Upper lobe of right lung (tissue), 1 donor: ENCODE measurements at regions not wholly inside any gene's neighbourhood (a gene's known extent, or its start where the extent isn't known, plus 50 kb on each side); places are given as distances from the start of the nearest gene placed in this dataset.

Source experiments
- ATAC-seq: fragments of 200-7000 bp; cut with Tn5 transposase; one replicate; pipeline ENCODE4 v1.9.1; 2020; ENCODE audit warnings: mild to moderate bottlenecking, moderate library complexity
- DNase-seq: peaks from one replicate; pipeline ENCODE4 v3.0.0-alpha.2; 2020
- H3K27ac ChIP-seq: fragments of 200-600 bp; one replicate; pipeline ENCODE4 v1.8.0; 2022
- H3K27me3 ChIP-seq: fragments of 200-600 bp; one replicate; pipeline ENCODE4 v1.8.0; 2022; ENCODE audit warnings: mild to moderate bottlenecking
- H3K36me3 ChIP-seq: fragments of 200-600 bp; one replicate; pipeline ENCODE4 v1.8.0; 2022
- H3K4me1 ChIP-seq: fragments of 200-600 bp; one replicate; pipeline ENCODE4 v1.8.0; 2022
- H3K4me3 ChIP-seq: fragments of 200-600 bp; one replicate; pipeline ENCODE4 v1.8.0; 2022; ENCODE audit warnings: mild to moderate bottlenecking
- H3K9me3 ChIP-seq: fragments of 200-600 bp; one replicate; pipeline ENCODE4 v1.8.0; 2022
- intact Hi-C: fragments of 100-400 bp; cut with DNase I; formaldehyde crosslinking; loops from one replicate; pipeline ENCODE4 v1.11.0; 2022
- TF ChIP-seq, protein P1 (sequence below): fragments of 200-600 bp; IDR thresholded peaks from one replicate; pipeline ENCODE4 v1.8.0; 2022; ENCODE audit warnings: antibody characterized with exemption
- donor health status: DM: no; HTN: yes; CAD: no; lungs with severe emphysema.

DNA sequence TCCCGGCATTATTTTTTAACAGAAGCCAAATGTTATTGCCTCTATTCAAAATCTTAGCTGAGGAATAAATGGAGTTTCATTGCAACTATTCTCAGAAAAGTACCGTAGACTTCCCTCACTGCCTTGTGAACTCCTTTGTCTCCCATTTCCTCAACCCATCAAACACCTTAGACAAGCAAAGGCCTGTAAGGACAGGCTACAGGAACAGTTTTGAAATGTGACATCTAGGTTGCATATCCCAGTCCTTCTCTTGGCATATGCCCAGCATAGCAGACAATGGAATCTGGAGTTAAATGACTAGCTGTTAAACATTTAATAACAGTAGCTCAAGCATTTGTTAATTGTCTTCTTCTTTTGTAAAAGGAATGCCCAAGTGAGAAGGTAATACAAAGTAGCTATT, 1371.7 kb downstream of the STIM2 start:
- Histone ChIP-seq H3K27me3 (no peaks in the 10 kb centered on the region), H3K4me3 (no peak overlapping the region), H3K4me1 (no peaks in the 10 kb centered on the region), H3K36me3 (no peaks in the 10 kb centered on the region), H3K27ac (no peak overlapping the region), H3K9me3 (no peaks in the 10 kb centered on the region)
- no peak for ATAC-seq
- DNase-seq: no peak
- TF ChIP-seq, protein P1, sequence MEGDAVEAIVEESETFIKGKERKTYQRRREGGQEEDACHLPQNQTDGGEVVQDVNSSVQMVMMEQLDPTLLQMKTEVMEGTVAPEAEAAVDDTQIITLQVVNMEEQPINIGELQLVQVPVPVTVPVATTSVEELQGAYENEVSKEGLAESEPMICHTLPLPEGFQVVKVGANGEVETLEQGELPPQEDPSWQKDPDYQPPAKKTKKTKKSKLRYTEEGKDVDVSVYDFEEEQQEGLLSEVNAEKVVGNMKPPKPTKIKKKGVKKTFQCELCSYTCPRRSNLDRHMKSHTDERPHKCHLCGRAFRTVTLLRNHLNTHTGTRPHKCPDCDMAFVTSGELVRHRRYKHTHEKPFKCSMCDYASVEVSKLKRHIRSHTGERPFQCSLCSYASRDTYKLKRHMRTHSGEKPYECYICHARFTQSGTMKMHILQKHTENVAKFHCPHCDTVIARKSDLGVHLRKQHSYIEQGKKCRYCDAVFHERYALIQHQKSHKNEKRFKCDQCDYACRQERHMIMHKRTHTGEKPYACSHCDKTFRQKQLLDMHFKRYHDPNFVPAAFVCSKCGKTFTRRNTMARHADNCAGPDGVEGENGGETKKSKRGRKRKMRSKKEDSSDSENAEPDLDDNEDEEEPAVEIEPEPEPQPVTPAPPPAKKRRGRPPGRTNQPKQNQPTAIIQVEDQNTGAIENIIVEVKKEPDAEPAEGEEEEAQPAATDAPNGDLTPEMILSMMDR: no peak
- intact Hi-C loops: no loop called here

DNA sequence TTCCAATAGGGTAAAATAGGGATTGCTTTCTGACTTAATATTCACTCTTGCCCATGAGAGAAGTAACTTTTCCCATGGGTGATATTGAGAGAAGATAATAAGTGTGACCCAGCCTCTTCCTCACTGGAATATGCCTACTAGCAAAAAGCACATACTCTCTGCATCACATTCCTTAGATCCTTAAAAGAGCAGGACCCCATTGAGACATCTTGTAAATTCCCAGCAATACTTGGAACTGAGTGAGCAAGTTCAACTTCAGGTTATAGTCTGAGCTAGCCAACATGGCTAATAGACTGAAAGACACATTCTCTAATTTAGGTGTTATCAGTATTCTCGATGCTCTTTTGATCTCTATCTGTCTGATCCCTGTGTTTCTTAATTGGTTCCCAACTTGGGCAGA, 1372.3 kb downstream of the STIM2 start:
- intact Hi-C loops: no loop called here
- Histone ChIP-seq H3K27ac (no peak overlapping the region), H3K4me3 (no peak overlapping the region), H3K4me1 (no peaks in the 10 kb centered on the region), H3K36me3 (no peaks in the 10 kb centered on the region), H3K27me3 (no peaks in the 10 kb centered on the region), H3K9me3 (no peaks in the 10 kb centered on the region)
- TF ChIP-seq, protein P1: no peak
- no peak for DNase-seq
- ATAC-seq: no peak

DNA sequence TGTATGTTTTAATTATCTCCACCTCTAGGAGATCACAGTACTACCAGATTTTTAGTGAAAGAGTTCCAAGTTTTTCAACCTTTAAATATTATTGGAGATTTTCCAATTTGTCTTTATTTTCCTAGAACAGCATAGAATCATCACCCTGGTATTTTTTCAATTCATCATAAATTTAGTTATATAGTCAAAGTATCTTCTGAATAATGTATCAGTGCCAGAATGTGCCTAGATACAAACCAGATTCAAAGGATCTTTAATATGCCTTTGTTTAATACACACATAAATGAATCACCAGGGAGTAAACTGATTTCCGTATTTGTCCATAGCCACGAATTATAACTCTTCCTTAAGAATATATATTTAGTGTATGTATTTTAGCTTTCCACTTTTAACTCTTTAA, 1373.1 kb downstream of the STIM2 start:
- intact Hi-C loops: no loop called here
- Histone ChIP-seq H3K4me3 (no peak overlapping the region), H3K36me3 (no peaks in the 10 kb centered on the region), H3K4me1 (no peaks in the 10 kb centered on the region), H3K27me3 (no peaks in the 10 kb centered on the region), H3K9me3 (no peaks in the 10 kb centered on the region), H3K27ac (no peak overlapping the region)
- TF ChIP-seq, protein P1: no peak
- ATAC-seq (no peak), DNase-seq (no peak)

DNA sequence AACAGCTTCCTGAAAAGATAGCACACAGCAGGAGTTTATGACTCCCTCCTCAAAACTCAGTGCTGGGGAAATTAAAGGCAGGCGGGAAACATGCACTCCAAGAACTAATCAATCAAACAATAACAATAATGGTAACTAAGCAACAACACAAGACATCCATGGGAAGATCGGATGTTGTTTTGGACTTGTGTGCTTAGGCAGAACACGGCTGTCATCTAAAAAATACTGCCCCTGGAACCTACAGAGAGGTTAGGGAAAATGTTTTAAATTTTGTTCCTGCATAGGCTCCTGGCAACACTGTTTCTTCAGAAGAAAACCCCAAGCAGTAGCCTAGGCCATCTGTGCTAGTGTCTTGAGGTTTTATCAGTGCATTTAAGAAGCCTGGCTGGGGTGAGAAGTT, 1378.2 kb downstream of the STIM2 start:
- H3K9me3 ChIP-seq: no peaks in the 10 kb centered on the region
- ATAC-seq: no peak
- intact Hi-C loops: no loop called here
- no peak overlapping the region for H3K4me3 ChIP-seq
- H3K4me1 ChIP-seq: no peaks in the 10 kb centered on the region
- no peaks in the 10 kb centered on the region for H3K36me3 ChIP-seq
- TF ChIP-seq, protein P1: no peak
- DNase-seq: no peak
- no peak overlapping the region for H3K27ac ChIP-seq
- no peaks in the 10 kb centered on the region for H3K27me3 ChIP-seq

DNA sequence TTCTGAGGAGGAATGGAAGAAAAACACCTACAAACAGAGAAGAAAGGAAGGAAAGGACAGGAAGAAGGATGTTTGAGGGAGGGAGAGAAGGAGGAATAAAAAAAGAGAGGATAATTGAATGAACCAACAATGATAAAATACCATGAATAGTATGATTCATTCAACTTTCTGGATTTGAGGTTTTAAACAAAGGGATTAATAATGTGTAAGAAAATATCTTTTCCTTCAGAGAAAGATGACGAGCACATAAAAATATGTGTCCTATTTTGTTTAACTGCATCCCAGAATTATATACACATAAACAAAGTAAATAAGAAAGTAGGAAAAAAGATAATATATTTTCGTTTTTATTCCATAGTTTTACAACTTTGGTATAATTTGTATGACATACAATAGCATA, 1380.4 kb downstream of the STIM2 start:
- Histone ChIP-seq H3K4me3 (no peak overlapping the region), H3K27ac (no peak overlapping the region), H3K36me3 (no peaks in the 10 kb centered on the region), H3K9me3 (no peaks in the 10 kb centered on the region), H3K27me3 (no peaks in the 10 kb centered on the region), H3K4me1 (no peaks in the 10 kb centered on the region)
- TF ChIP-seq, protein P1: no peak
- DNase-seq (no peak), ATAC-seq (no peak)
- intact Hi-C loops: no loop called here

DNA sequence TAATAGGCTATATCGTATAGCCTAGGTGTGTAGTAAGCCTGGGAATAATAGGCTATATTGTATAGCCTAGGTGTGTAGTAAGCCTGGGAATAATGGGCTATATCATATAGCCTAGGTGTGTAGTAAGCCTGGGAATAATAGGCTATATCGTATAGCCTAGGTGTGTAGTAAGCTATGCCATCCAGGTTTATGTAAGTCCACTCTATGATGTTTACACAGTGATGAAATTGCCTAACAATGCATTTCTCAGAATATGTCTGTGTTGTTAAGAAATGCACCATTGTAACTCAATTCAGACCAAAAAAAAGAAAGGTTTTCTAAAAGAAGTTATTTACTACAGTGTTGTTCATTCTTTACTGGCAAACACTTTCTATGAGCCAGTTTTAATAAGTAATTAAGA, 1387.2 kb downstream of the STIM2 start:
- no peaks in the 10 kb centered on the region for H3K27me3 ChIP-seq
- no peaks in the 10 kb centered on the region for H3K9me3 ChIP-seq
- TF ChIP-seq, protein P1: no peak
- H3K4me1 ChIP-seq: no peaks in the 10 kb centered on the region
- no peak for DNase-seq
- no peaks in the 10 kb centered on the region for H3K36me3 ChIP-seq
- no peak for ATAC-seq
- H3K27ac ChIP-seq: no peak overlapping the region
- intact Hi-C loops: no loop called here
- H3K4me3 ChIP-seq: no peak overlapping the region
